ENCODE measurements at regions not wholly inside any gene's neighbourhood (a gene's known extent, or its start where the extent isn't known, plus 50 kb on each side); places are given as distances from the start of the nearest gene placed in this dataset.

DNA sequence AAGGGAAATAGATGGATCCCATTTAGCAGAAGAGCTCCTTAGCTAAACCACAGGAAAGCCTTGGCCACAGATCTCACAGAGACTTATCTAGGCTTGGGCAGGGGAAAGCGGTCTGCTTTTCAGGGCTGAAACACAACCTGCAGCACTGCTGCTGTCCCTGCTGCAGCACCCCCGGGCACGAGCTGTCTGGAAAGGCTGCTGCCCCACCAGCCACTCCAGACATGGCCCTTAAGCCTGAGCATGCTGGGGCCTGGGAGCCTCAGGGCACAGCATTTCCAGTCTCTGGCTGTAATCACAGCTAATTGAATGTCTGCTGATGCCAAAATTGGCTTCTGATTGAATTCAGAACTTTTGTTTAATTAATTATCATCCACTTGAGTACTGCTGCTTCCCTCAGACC, 115.0 kb downstream of the TMPRSS5 start:
- no peak for DNase-seq (ENCODE audit: extremely low spot score)
- ChIA-PET CTCF (interaction anchor here (1.0 kb wide), 1 partner anchor 8 kb away, joined by 3 read pairs; no protein-coding TSS in a partner anchor), POLR2A (no interaction called here)
- TF ChIP-seq CTCF (IDR thresholded peaks at IDR 0.05; ENCODE audit: control extremely low read depth, extremely low read depth, low read depth, missing control alignments), result no peak

GRCh38 chr11:113587308-113587739, 112.1 kb upstream of the DRD2 start:
- no peak for DNase-seq (ENCODE audit: extremely low spot score)
- TF ChIP-seq CTCF (IDR thresholded peaks at IDR 0.05; ENCODE audit: control extremely low read depth, extremely low read depth, low read depth, missing control alignments), result no peak
- POLR2A ChIA-PET, result no interaction called here
- CTCF ChIA-PET, result interaction anchor here (0.8 to 2.4 kb wide), 11 partner anchors 8 to 209 kb away, joined by 3 to 10 read pairs (median 4); no protein-coding TSS in a partner anchor

GRCh38 chr11:113584371-113584770, 109.2 kb upstream of the DRD2 start:
- DNase-seq (ENCODE audit: extremely low spot score), result no peak
- CTCF ChIA-PET, result no interaction called here
- POLR2A ChIA-PET, result no interaction called here
- no peak for TF ChIP-seq CTCF (IDR thresholded peaks at IDR 0.05; ENCODE audit: control extremely low read depth, extremely low read depth, low read depth, missing control alignments)

GRCh38 chr11:113581713-113582112, 106.5 kb upstream of the DRD2 start:
- no peak for DNase-seq (ENCODE audit: extremely low spot score)
- no peak for TF ChIP-seq CTCF (IDR thresholded peaks at IDR 0.05; ENCODE audit: control extremely low read depth, extremely low read depth, low read depth, missing control alignments)
- ChIA-PET POLR2A (no interaction called here), CTCF (no interaction called here)

DNA sequence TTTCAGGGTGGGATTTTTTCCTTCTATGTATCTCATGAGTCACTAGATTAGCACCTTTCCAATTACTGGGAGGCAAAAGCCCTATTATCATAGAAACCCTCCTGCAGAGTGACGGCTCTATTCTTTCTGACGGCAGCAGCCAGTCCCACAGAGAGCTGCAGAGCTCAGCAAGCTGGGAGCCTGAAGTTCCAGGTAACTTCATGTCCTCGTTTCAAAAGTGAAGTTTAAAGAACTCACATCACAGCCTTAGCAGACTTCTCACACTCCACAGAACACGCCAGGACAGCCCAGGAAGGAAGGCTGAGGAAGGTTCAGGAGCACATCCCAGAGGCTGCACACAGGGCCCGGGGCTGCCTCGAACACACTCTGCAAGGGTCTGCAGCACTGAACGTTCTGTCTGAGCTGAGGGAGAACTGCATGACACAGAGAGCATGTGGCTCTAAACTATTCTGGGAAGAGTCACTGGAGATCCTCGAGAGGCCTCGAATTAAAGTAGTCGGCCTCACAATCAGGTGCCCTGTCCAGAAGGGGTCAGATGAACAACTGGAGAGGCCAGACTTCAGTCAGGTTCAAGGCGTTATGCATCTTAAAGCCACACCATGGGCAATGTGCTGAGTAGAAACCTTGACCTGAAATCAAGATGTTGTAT, 104.2 kb upstream of the DRD2 start:
- ChIA-PET CTCF (interaction anchor here (1.0 kb wide), 1 partner anchor 8 kb away, joined by 3 read pairs; no protein-coding TSS in a partner anchor), POLR2A (no interaction called here)
- no peak for DNase-seq (ENCODE audit: extremely low spot score)
- no peak for TF ChIP-seq CTCF (IDR thresholded peaks at IDR 0.05; ENCODE audit: control extremely low read depth, extremely low read depth, low read depth, missing control alignments)

DNA sequence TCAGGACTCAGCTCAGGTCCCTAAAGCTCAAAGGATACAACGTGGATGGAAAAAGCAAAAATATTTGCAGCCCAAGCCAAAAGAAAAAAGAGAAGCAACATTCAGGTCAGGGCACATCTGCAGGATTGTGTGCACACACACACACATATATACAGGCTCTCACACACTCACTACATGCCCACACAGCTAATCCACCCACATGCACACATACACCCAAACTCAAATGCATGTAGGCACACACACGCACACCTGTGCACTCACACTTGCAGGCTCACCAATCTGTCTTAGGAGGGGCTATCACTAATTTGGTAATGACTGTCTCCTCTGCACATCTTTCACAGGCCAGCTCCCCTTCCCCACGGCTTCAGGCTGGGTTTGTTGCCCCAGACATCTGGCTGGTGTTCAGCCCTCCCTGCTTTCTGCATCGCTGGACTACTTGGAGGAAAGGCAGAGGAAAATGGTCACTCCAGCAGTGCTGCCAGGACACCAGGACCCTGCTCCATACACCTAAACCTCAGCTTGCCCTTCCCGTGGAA, 103.6 kb upstream of the DRD2 start:
- POLR2A ChIA-PET, result no interaction called here
- DNase-seq (ENCODE audit: extremely low spot score), result no peak
- no peak for TF ChIP-seq CTCF (IDR thresholded peaks at IDR 0.05; ENCODE audit: control extremely low read depth, extremely low read depth, low read depth, missing control alignments)
- CTCF ChIA-PET, result interaction anchor here (1.0 to 1.6 kb wide), 3 partner anchors 8 to 96 kb away, joined by 3 read pairs; no protein-coding TSS in a partner anchor

All from GM10248 (cell line).